ENCODE measurements at regions not wholly inside any gene's neighbourhood (a gene's known extent, or its start where the extent isn't known, plus 50 kb on each side); places are given as distances from the start of the nearest gene placed in this dataset.

- no peak for TF ChIP-seq CTCF (IDR thresholded peaks at IDR 0.05)
- TF ChIP-seq POLR2AphosphoS5 (IDR thresholded peaks at IDR 0.05): no peak
- no peak for TF ChIP-seq POLR2A (IDR thresholded peaks at IDR 0.05; ENCODE audit: low read depth)
- no peak for TF ChIP-seq EP300 (IDR thresholded peaks at IDR 0.05)
Observed at GRCh38 chr13:103694033-103694432, 627.8 kb upstream of the SLC10A2 start.

Data from esophagus muscularis mucosa (tissue), 4 donors.